ENCODE measurements at regions not wholly inside any gene's neighbourhood (a gene's known extent, or its start where the extent isn't known, plus 50 kb on each side); places are given as distances from the start of the nearest gene placed in this dataset.

GRCh38 chr15:59839906-59840305, 150.8 kb upstream of the BNIP2 start:
- no peak overlapping the region for H3K9ac ChIP-seq (ENCODE audit: insufficient read depth, low read depth, low read length)
- H3K36me3 ChIP-seq (replicated peaks in 1 of 2; ENCODE audit: control insufficient read depth in 1 of 2, insufficient read depth in 2 of 2, low read length in 2 of 2) = no peaks in the 10 kb centered on the region
- in situ Hi-C loops (cut with HindIII; ENCODE audit: extremely low pct_ligation_motif_present, low pct_unique_long_range_greater_than_20kb) = no loop called here
- intact Hi-C loops (cut with micrococcal nuclease; ENCODE audit: unreplicated experiment) = no loop called here
- H3K9me3 ChIP-seq (ENCODE audit: low read length) = no peaks in the 10 kb centered on the region
- TF ChIP-seq KDM6A (CRISPR knock-in tag; IDR thresholded peaks at IDR 0.05; ENCODE audit: low read depth) = no peak
- TF ChIP-seq, protein P1, sequence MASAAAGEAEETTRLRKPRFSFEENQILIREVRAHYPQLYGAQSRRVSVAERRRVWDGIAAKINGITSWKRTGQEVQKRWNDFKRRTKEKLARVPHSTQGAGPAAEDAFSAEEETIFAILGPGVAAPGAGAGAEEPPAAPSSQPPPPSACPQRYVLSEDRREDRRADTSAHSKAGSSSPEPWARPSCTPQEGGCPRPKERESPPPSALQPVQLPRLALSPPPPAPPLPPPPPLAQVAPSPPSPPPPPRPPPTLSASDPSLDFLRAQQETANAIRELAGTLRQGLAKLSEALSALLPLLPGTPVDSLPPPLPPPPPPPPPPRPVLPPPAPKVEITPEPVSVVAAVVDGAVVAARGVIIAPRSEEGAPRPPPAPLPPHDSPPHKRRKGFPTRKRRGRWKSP (CRISPR knock-in tag; IDR thresholded peaks at IDR 0.05) = no peak
- TF ChIP-seq, protein P2, sequence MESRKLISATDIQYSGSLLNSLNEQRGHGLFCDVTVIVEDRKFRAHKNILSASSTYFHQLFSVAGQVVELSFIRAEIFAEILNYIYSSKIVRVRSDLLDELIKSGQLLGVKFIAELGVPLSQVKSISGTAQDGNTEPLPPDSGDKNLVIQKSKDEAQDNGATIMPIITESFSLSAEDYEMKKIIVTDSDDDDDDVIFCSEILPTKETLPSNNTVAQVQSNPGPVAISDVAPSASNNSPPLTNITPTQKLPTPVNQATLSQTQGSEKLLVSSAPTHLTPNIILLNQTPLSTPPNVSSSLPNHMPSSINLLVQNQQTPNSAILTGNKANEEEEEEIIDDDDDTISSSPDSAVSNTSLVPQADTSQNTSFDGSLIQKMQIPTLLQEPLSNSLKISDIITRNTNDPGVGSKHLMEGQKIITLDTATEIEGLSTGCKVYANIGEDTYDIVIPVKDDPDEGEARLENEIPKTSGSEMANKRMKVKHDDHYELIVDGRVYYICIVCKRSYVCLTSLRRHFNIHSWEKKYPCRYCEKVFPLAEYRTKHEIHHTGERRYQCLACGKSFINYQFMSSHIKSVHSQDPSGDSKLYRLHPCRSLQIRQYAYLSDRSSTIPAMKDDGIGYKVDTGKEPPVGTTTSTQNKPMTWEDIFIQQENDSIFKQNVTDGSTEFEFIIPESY (CRISPR knock-in tag; IDR thresholded peaks at IDR 0.05) = no peak
- TF ChIP-seq ETS1 (CRISPR knock-in tag; IDR thresholded peaks at IDR 0.05) = no peak
- no peak for TF ChIP-seq SMARCE1 (IDR thresholded peaks at IDR 0.05; ENCODE audit: borderline replicate concordance)
- POLR2A ChIA-PET = no interaction called here
- ATAC-seq (no peak), FAIRE-seq (no peak), DNase-seq (ENCODE audit: low spot score) (no peak)
- H2AFZ ChIP-seq (ENCODE audit: low read length) = no peak overlapping the region
- CTCF ChIA-PET (ENCODE audit: low intra/inter-chr PET ratio, low total read pairs) = no interaction called here
- 18% methylated on average over 2 of the region's 2 CpGs for WGBS (ENCODE audit: low lambda C conversion rate)
- no peak overlapping the region for H3K4me3 ChIP-seq (replicated peaks in 1 of 3; ENCODE audit: insufficient read depth in 1 of 3, low read depth in 2 of 3, low read length in 3 of 3)
- H3K27ac ChIP-seq (ENCODE audit: extremely low read length, insufficient read depth, low read length) = no peak overlapping the region
- no peaks in the 10 kb centered on the region for H3K79me2 ChIP-seq (ENCODE audit: insufficient read depth, low read length)
- peaks cover 0 to 2% of the 10 kb centered on the region in 2 experiments; a peak in 3 of 5 replicates for H3K27me3 ChIP-seq (ENCODE audit: control insufficient read depth in 1 of 2, insufficient read depth in 2 of 2, low read length in 2 of 2)
- no TSS peak for BruUV-seq (replicated peaks)
- H3K4me2 ChIP-seq (ENCODE audit: low read depth, low read length) = no peak overlapping the region
- H3K4me1 ChIP-seq (ENCODE audit: insufficient read depth, low read length) = no peaks in the 10 kb centered on the region
- no peaks in the 10 kb centered on the region for H4K20me1 ChIP-seq (ENCODE audit: insufficient read depth, low read length)
